Naive thymus-derived CD8-positive, alpha-beta T cell (primary cell): ENCODE measurements at regions not wholly inside any gene's neighbourhood (a gene's known extent, or its start where the extent isn't known, plus 50 kb on each side); places are given as distances from the start of the nearest gene placed in this dataset.
A peak's percentile ranks its signal among the peaks of the same experiment; 100 is the strongest.
"Not testable (repeated sequence)": the region's sequence is repeated elsewhere in the genome, so short reads cannot be mapped to it uniquely, and the experiment has no call there.

ENCODE experiments used
- ATAC-seq, 2 donors: fragments of 150-1000 bp; cut with Tn5 transposase in 1 of 2; sonication (Bioruptor Pico), chemical (Tn5 transposase) in 1 of 2; 1 replicate in 1 of 2; 2 replicates in 1 of 2; pipeline ENCODE4 v1.10.0; 2021; ENCODE audit warnings: mild to moderate bottlenecking in 2 of 2, moderate library complexity in 2 of 2
- POLR2A ChIA-PET: fragments of 350-600 bp; sonication (Branson Sonifier 250); formaldehyde crosslinking; loops from one replicate; lab custom pipeline; 2021; ENCODE audit warnings: antibody characterized with exemption; lab: Charles Lee
- DNase-seq, 10 donors: peaks; one replicate each; pipeline versions ENCODE4 v3.0.0 to v3.0.0-alpha.2; 2020 to 2022
- H3K27ac Mint-ChIP-seq, 10 donors: one replicate each; pipeline ENCODE4 v1.8.0; 2020 to 2022; ENCODE audit warnings: mild to moderate bottlenecking in 10 of 10, mixed read lengths in 10 of 10, moderate library complexity in 4 of 10, inconsistent platforms in 1 of 10
- H3K27me3 Mint-ChIP-seq, 5 donors: one replicate each; pipeline ENCODE4 v1.8.0; 2021 to 2022; ENCODE audit warnings: mixed read lengths in 5 of 5
- H3K36me3 Mint-ChIP-seq, 3 donors: one replicate each; pipeline ENCODE4 v1.8.0; 2020 to 2022; ENCODE audit warnings: mixed read lengths in 3 of 3, mild to moderate bottlenecking in 2 of 3, inconsistent platforms in 1 of 3
- H3K4me1 Mint-ChIP-seq, 4 donors: one replicate each; pipeline ENCODE4 v1.8.0; 2021 to 2022; ENCODE audit warnings: mixed read lengths in 4 of 4
- H3K4me3 Mint-ChIP-seq, 10 donors: one replicate each; pipeline ENCODE4 v1.8.0; 2020 to 2022; ENCODE audit warnings: mild to moderate bottlenecking in 10 of 10, mixed read lengths in 10 of 10, moderate library complexity in 6 of 10, inconsistent platforms in 1 of 10
- H3K9me3 Mint-ChIP-seq, 9 donors: one replicate each; pipeline ENCODE4 v1.8.0; 2020 to 2022; ENCODE audit warnings: mixed read lengths in 9 of 9, mild to moderate bottlenecking in 3 of 9, inconsistent platforms in 1 of 9, moderate library complexity in 1 of 9

DNA sequence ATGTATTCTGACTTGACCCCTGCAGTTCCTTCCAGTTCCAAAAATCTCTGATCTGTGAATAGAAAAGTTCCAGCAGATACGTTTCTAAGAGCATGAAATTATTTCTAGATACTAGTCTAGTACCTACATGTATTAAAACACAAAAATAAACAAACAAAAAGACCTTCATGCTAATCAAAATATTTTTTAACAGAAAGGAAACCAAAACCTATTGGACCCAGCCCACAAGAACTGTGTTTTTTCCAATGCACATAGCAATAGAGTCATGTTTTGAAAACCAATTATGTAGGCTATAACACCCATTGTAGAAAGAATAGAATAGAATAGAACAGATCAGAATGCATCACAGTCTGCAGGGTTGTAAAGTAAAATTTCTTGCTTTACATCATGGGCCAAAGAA, 158.6 kb upstream of the TNFAIP3 start:
- DNase-seq, result peak in 1 of 10 donors; percentile 37
- Mint-ChIP-seq H3K4me1 (peaks cover 15 to 64% (median 43%) of the 10 kb centered on the region in 4 donors), H3K9me3 (peaks cover 0 to 11% (median 0%) of the 10 kb centered on the region in 9 donors), H3K36me3 (peaks cover 0 to 1% (median 0%) of the 10 kb centered on the region in 3 donors), H3K4me3 (peak overlapping the region in 8 of 10 donors; percentile 66 to 88 (median 76)), H3K27ac (peak overlapping the region; percentile 92 to 99 (median 97)), H3K27me3 (no peaks in the 10 kb centered on the region)
- ATAC-seq, result peak in 1 of 2 donors; percentile 31
- POLR2A ChIA-PET, result interaction anchor here (0.8 to 2.0 kb wide), 8 partner anchors 9 to 267 kb away, joined by 3 to 25 read pairs (median 4); partner anchors contain the start of gene TNFAIP3

DNA sequence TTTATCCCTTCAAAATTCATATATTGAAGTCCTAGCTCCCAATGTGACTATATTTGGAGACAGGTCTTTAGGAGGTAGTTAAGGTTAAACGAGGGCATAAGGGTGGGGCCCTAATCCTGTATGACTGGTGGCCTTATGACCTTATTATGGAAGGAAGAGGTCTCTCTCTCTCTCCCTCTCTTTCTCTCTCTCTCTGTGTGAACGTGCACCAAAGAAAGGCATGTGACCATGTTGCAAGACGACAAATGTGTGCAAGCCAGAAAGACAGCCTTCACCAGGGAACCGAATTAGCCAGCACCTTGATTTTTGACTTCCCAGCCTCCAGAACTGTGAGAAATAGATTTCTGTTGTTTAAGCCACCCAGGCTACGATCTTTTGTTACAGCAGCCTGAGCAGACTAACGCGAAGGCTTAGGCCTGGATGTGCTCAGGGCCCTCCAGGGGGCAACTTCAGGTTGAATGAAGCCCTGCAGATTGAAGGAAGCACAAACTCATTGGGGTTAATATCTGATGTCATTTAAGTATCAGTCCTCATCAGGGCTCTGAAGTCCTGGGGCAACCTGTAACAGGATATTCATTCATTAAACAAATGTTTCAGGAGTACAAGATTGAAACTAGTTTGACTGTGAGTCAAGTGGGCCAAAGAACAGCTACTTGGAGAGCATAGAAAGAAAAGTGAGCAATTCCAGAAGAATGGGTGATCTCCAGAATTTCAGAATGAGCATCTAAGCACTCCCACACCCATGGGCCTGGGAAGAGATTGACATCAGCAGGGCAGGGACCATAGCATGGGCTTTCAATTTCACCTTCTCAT, 157.4 kb upstream of the TNFAIP3 start:
- DNase-seq (no peak), ATAC-seq (no peak)
- Mint-ChIP-seq H3K4me3 (peak overlapping the region in 3 of 10 donors; percentile 7 to 14 (median 9)), H3K27ac (peak overlapping the region; percentile 0 to 99 (median 96)), H3K9me3 (peaks cover 0 to 20% (median 0%) of the 10 kb centered on the region in 9 donors), H3K27me3 (no peaks in the 10 kb centered on the region), H3K4me1 (peaks cover 19 to 74% (median 49%) of the 10 kb centered on the region in 4 donors), H3K36me3 (peaks cover 0 to 1% (median 0%) of the 10 kb centered on the region in 3 donors)
- POLR2A ChIA-PET, result interaction anchor here (0.6 to 2.0 kb wide), 4 partner anchors 8 to 236 kb away, joined by 3 to 25 read pairs (median 4); partner anchors contain the start of gene TNFAIP3

DNA sequence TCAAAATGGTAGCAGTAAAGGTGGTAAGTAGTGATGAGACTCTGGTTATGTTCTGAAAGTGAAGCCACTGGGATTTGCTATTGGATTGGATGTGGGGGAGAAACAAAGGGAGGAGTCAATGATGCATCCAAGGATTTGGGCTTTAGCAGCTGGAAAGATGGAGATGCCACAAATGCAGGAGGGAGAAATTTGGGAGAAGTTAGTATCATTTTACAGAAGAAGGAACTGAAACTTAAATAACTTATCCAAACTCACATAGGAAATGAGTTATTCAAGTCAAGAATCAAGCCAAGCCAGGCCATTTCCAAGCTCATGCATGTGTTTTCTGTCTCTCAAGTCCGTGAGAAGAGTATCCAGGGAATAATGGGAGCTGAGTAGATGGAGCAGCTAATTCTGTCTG, 155.1 kb upstream of the TNFAIP3 start:
- Mint-ChIP-seq H3K27ac (peak overlapping the region in 9 of 10 donors; percentile 15 to 99 (median 67)), H3K4me3 (no peak overlapping the region), H3K36me3 (peaks cover 0 to 1% (median 0%) of the 10 kb centered on the region in 3 donors), H3K27me3 (no peaks in the 10 kb centered on the region), H3K9me3 (peaks cover 0 to 20% (median 0%) of the 10 kb centered on the region in 9 donors), H3K4me1 (peaks cover 20 to 80% (median 54%) of the 10 kb centered on the region in 4 donors)
- ATAC-seq, result no peak
- POLR2A ChIA-PET, result no interaction called here
- DNase-seq, result no peak

GRCh38 chr6:137712587-137712986, 154.5 kb upstream of the TNFAIP3 start:
- Mint-ChIP-seq H3K36me3 (peaks cover 0 to 1% (median 0%) of the 10 kb centered on the region in 3 donors), H3K27me3 (no peaks in the 10 kb centered on the region), H3K4me3 (no peak overlapping the region), H3K4me1 (peaks cover 18 to 80% (median 58%) of the 10 kb centered on the region in 4 donors), H3K9me3 (peaks cover 0 to 20% (median 0%) of the 10 kb centered on the region in 9 donors), H3K27ac (peak overlapping the region in 9 of 10 donors; percentile 19 to 99 (median 75))
- ATAC-seq (no peak), DNase-seq (no peak)
- POLR2A ChIA-PET, result interaction anchor here (0.7 kb wide), 1 partner anchor 116 kb away, joined by 3 read pairs; no protein-coding TSS in a partner anchor

- peak overlapping the region in 5 of 10 donors; percentile 8 to 39 (median 24) for H3K4me3 Mint-ChIP-seq
- peaks cover 0 to 2% (median 0%) of the 10 kb centered on the region in 3 donors for H3K36me3 Mint-ChIP-seq
- peak; percentile 82 to 85 for ATAC-seq
These were observed 151.4 kb upstream of the TNFAIP3 start for GRCh38 chr6:137715589-137716045.

DNA sequence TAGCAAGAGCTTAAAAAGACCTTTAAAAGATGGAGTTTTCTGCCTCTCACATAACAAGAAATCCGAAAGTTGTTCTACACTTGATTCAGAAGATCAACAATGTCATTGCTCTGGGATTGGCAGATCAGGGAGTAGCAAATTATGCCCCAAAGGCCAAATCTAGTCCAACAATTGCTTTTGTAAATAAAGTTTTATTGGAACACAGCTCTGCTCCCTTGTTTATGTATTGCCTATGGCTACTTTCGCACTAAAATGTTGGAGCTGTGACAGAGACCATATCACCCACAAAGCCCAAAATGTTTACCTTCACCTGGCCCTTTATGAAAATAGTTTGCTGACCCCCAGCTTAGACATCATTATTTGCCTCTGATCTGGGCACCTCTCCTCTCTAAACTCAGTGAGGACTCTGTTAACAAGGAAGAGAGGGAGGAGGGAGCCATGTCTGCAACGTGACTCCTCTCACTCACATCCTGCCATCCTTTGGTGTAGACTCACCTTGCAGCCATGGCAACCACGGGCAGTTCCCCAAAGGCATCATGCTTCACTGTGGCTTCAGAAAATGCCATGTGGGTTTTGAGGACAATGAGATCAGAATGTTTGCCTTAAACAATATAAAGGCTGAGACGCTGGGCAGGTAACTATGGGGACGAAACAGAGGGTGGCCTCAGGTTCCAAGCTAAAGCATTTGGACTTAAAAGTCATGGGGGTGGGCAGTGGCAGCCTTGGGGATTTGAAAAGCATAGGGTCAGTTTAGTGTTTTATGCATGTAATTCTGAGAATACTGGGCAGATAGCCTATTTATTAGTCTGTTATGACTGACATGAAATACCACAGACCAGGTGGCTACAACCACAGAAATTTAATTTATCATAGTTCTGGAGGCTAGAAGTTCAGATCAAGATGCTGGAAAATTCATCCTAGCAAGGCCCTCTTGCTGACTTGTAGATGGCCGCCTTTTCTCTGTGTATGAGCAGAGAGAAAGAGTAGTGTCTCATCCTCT, 149.7 kb upstream of the TNFAIP3 start:
- H3K4me1 Mint-ChIP-seq, result peaks cover 6 to 47% (median 36%) of the 10 kb centered on the region in 4 donors
- H3K36me3 Mint-ChIP-seq, result peaks cover 0 to 2% (median 0%) of the 10 kb centered on the region in 3 donors
- peaks cover 0 to 9% (median 0%) of the 10 kb centered on the region in 9 donors for H3K9me3 Mint-ChIP-seq
- DNase-seq (peak; percentile 44 to 93 (median 78)), ATAC-seq (peak; percentile 65 to 66)
- H3K4me3 Mint-ChIP-seq, result peak overlapping the region in 9 of 10 donors; percentile 8 to 62 (median 38)
- peak overlapping the region; percentile 72 to 99 (median 96) for H3K27ac Mint-ChIP-seq
- POLR2A ChIA-PET, result interaction anchor here (1.0 to 1.9 kb wide), 3 partner anchors 8 to 150 kb away, joined by 4 to 12 read pairs (median 7); partner anchors contain the start of gene TNFAIP3
- no peaks in the 10 kb centered on the region for H3K27me3 Mint-ChIP-seq

More at GRCh38 chr6:137715589-137716045, 151.4 kb upstream of the TNFAIP3 start:
- no peaks in the 10 kb centered on the region for H3K27me3 Mint-ChIP-seq
- peak in 8 of 10 donors; percentile 24 to 89 (median 68) for DNase-seq
- H3K27ac Mint-ChIP-seq, result peak overlapping the region; percentile 82 to 99 (median 96)
- H3K9me3 Mint-ChIP-seq, result peaks cover 0 to 20% (median 0%) of the 10 kb centered on the region in 9 donors
- POLR2A ChIA-PET, result interaction anchor here (0.9 to 1.9 kb wide), 2 partner anchors 109 to 152 kb away, joined by 5 to 12 read pairs; partner anchors contain the start of gene TNFAIP3
- peaks cover 8 to 57% (median 38%) of the 10 kb centered on the region in 4 donors for H3K4me1 Mint-ChIP-seq

GRCh38 chr6:137718903-137719302, 148.2 kb upstream of the TNFAIP3 start:
- Mint-ChIP-seq H3K27ac (peak overlapping the region in 6 of 10 donors; percentile 21 to 99 (median 80)), H3K4me1 (peaks cover 6 to 51% (median 37%) of the 10 kb centered on the region in 4 donors)
- H3K4me3 Mint-ChIP-seq, H3K27me3 Mint-ChIP-seq, DNase-seq, POLR2A ChIA-PET, H3K9me3 Mint-ChIP-seq, H3K36me3 Mint-ChIP-seq, ATAC-seq: not testable (repeated sequence)

DNA sequence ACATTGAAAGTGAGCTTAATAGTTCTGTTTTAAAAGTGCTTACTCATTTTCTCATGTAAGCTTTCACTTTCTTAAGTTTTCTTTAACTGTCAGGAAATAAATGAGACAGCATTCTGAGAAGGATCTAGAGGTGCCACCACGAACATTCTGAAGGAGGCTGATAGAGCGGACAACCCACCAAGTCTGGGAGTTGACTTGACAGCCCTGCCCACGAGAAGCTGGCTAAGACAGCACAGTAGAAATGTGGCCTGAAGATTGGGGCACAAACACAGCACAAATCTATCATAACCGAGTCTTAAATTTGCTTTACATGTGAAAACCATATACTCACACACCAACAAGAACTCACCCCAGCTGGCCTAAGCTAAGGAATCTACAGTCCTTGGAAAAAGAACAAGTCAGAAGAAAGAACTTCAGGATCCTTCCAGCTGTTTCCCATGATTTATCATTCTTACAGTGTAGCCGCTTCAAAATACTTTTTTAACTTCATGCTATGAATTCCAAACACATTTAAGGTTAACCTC, 144.2 kb upstream of the TNFAIP3 start:
- POLR2A ChIA-PET, result interaction anchor here (0.6 to 1.0 kb wide), 3 partner anchors 10 to 147 kb away, joined by 3 to 6 read pairs (median 3); no protein-coding TSS in a partner anchor
- Mint-ChIP-seq H3K27me3 (peaks cover 2 to 10% (median 4%) of the 10 kb centered on the region in 5 donors), H3K4me1 (peaks cover 2 to 12% (median 6%) of the 10 kb centered on the region in 4 donors), H3K4me3 (no peak overlapping the region), H3K36me3 (peaks cover 0 to 2% (median 0%) of the 10 kb centered on the region in 3 donors), H3K9me3 (no peaks in the 10 kb centered on the region), H3K27ac (peak overlapping the region in 7 of 10 donors; percentile 20 to 80 (median 41))
- no peak for ATAC-seq
- no peak for DNase-seq

- ATAC-seq (no peak), DNase-seq (no peak)
- Mint-ChIP-seq H3K4me3 (no peak overlapping the region), H3K4me1 (peaks cover 0 to 7% (median 3%) of the 10 kb centered on the region in 4 donors), H3K9me3 (no peaks in the 10 kb centered on the region), H3K27me3 (peaks cover 2 to 12% (median 5%) of the 10 kb centered on the region in 5 donors), H3K36me3 (no peaks in the 10 kb centered on the region), H3K27ac (peak overlapping the region in 4 of 10 donors; percentile 15 to 80 (median 52))
- POLR2A ChIA-PET, result interaction anchor here (1.0 kb wide), 1 partner anchor 146 kb away, joined by 3 read pairs; no protein-coding TSS in a partner anchor
These were observed 143.6 kb upstream of the TNFAIP3 start for GRCh38 chr6:137723273-137724017.

- H3K9me3 Mint-ChIP-seq, result no peaks in the 10 kb centered on the region
- peak overlapping the region in 1 of 10 donors; percentile 74 for H3K27ac Mint-ChIP-seq
- H3K4me3 Mint-ChIP-seq, result no peak overlapping the region
- no peaks in the 10 kb centered on the region for H3K36me3 Mint-ChIP-seq
- H3K27me3 Mint-ChIP-seq, result peaks cover 2 to 12% (median 5%) of the 10 kb centered on the region in 5 donors
- H3K4me1 Mint-ChIP-seq, result peaks cover 0 to 7% (median 3%) of the 10 kb centered on the region in 4 donors
- no peak for ATAC-seq
- POLR2A ChIA-PET, result no interaction called here
- DNase-seq, result no peak
These were observed 143.0 kb upstream of the TNFAIP3 start for GRCh38 chr6:137724018-137724403.
